Ishikawa (cell line): ENCODE measurements at regions not wholly inside any gene's neighbourhood (a gene's known extent, or its start where the extent isn't known, plus 50 kb on each side); places are given as distances from the start of the nearest gene placed in this dataset.

Experiments used
- CEBPB ChIP-seq: IDR thresholded peaks from 2 replicates; pipeline ENCODE4 v1.6.1; 2012
- CREB1 ChIP-seq: IDR thresholded peaks from 2 replicates; pipeline ENCODE4 v1.6.1; 2012; ENCODE audit warnings: low read depth
- EGR1 ChIP-seq: IDR thresholded peaks from 2 replicates; pipeline ENCODE4 v1.6.1; 2012
- EP300 ChIP-seq: IDR thresholded peaks from 2 replicates; pipeline ENCODE4 v1.6.1; 2012; ENCODE audit warnings: borderline replicate concordance
- FOXM1 ChIP-seq: IDR thresholded peaks from 2 replicates; pipeline ENCODE4 v1.6.1; 2012; ENCODE audit warnings: low read depth, borderline replicate concordance
- NFIC ChIP-seq: IDR thresholded peaks from 2 replicates; pipeline ENCODE4 v1.6.1; 2012
- RAD21 ChIP-seq: IDR thresholded peaks from 2 replicates; pipeline ENCODE4 v1.6.1; 2012; ENCODE audit warnings: low read depth
- TAF1 ChIP-seq: IDR thresholded peaks from 2 replicates; pipeline ENCODE4 v1.6.1; 2012; ENCODE audit warnings: low read depth, mild to moderate bottlenecking
- TCF12 ChIP-seq: IDR thresholded peaks from 2 replicates; pipeline ENCODE4 v1.6.1; 2012; ENCODE audit warnings: low read depth
- TEAD4 ChIP-seq: IDR thresholded peaks from 2 replicates; pipeline ENCODE4 v1.6.1; 2012
- YY1 ChIP-seq: IDR thresholded peaks from 2 replicates; pipeline ENCODE4 v1.6.1; 2012; ENCODE audit warnings: low read depth
- ZBTB7A ChIP-seq: IDR thresholded peaks from 2 replicates; pipeline ENCODE4 v1.6.1; 2012; ENCODE audit warnings: low read depth
- TF ChIP-seq, protein P1 (sequence below): IDR thresholded peaks from 2 replicates; pipeline ENCODE4 v1.6.1; 2012
- TF ChIP-seq, protein P2 (sequence below): IDR thresholded peaks from 2 replicates; pipeline ENCODE4 v1.6.1; 2012
- TF ChIP-seq, protein P3 (sequence below): IDR thresholded peaks from 2 replicates; pipeline ENCODE4 v1.6.1; 2012; ENCODE audit warnings: low read depth, mild to moderate bottlenecking

DNA sequence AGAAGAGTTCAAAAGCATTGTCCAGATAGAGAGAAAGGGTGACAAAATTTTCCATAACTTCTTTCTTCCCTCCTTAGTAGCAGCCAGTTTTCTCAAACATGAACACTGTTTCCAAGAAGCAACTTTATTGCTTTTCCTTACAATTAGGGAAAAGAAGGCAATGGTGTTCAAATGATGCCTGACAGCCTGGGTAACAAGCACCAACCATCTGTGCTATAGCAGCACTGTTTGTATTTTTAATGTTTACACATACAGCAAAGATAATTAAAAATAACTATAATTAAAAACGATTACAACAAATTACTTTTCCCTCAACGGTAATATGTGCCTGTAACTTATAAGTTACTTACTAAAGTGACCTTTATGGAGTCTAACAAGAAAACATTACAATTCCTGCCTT, 450.6 kb upstream of the LMO3 start:
- TF ChIP-seq CREB1 (no peak), CEBPB (no peak), FOXM1 (no peak), TEAD4 (no peak)
- TF ChIP-seq, protein P1, sequence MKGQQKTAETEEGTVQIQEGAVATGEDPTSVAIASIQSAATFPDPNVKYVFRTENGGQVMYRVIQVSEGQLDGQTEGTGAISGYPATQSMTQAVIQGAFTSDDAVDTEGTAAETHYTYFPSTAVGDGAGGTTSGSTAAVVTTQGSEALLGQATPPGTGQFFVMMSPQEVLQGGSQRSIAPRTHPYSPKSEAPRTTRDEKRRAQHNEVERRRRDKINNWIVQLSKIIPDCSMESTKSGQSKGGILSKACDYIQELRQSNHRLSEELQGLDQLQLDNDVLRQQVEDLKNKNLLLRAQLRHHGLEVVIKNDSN: no peak
- TF ChIP-seq, protein P2, sequence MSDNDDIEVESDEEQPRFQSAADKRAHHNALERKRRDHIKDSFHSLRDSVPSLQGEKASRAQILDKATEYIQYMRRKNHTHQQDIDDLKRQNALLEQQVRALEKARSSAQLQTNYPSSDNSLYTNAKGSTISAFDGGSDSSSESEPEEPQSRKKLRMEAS: no peak

GRCh38 chr12:17038923-17039322, 433.0 kb upstream of the LMO3 start:
- TF ChIP-seq TAF1 (no peak), FOXM1 (no peak), YY1 (no peak), EGR1 (no peak), CEBPB (no peak), EP300 (no peak), NFIC (no peak), CREB1 (no peak), RAD21 (no peak)
- TF ChIP-seq, protein P2: no peak
- TF ChIP-seq, protein P1: no peak

GRCh38 chr12:17035372-17035771, 429.4 kb upstream of the LMO3 start:
- TF ChIP-seq CEBPB: no peak
- TF ChIP-seq YY1: no peak
- TF ChIP-seq, protein P2: no peak
- no peak for TF ChIP-seq NFIC
- no peak for TF ChIP-seq TCF12
- no peak for TF ChIP-seq EP300

DNA sequence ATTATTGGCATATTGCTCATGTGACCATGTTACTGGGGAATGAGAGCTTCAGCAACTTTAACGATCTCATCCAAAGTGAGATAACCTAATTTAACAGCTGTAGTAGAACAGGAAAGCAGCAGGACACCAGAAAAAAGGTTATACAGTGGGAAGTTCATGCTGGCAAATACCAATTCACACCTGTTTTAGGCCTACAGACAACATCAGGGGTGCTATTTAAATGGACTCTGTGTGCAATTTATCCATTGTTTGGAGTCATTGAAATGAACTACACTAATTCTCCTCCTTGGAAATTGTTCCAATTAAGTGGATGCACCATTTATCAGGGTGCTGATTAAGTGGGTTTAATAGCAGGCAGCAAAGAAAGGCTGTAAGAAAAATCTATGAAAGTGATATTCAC, 424.4 kb upstream of the LMO3 start:
- TF ChIP-seq, protein P1: no peak
- TF ChIP-seq FOXM1 (peak; percentile 68; the same call in 1 of the 2 replicates), RAD21 (no peak), TCF12 (peak; percentile 90), EP300 (peak; percentile 62), EGR1 (no peak), CEBPB (peak; percentile 54), TAF1 (no peak), NFIC (peak; percentile 64), ZBTB7A (no peak), TEAD4 (peak; percentile 64)
- TF ChIP-seq, protein P3, sequence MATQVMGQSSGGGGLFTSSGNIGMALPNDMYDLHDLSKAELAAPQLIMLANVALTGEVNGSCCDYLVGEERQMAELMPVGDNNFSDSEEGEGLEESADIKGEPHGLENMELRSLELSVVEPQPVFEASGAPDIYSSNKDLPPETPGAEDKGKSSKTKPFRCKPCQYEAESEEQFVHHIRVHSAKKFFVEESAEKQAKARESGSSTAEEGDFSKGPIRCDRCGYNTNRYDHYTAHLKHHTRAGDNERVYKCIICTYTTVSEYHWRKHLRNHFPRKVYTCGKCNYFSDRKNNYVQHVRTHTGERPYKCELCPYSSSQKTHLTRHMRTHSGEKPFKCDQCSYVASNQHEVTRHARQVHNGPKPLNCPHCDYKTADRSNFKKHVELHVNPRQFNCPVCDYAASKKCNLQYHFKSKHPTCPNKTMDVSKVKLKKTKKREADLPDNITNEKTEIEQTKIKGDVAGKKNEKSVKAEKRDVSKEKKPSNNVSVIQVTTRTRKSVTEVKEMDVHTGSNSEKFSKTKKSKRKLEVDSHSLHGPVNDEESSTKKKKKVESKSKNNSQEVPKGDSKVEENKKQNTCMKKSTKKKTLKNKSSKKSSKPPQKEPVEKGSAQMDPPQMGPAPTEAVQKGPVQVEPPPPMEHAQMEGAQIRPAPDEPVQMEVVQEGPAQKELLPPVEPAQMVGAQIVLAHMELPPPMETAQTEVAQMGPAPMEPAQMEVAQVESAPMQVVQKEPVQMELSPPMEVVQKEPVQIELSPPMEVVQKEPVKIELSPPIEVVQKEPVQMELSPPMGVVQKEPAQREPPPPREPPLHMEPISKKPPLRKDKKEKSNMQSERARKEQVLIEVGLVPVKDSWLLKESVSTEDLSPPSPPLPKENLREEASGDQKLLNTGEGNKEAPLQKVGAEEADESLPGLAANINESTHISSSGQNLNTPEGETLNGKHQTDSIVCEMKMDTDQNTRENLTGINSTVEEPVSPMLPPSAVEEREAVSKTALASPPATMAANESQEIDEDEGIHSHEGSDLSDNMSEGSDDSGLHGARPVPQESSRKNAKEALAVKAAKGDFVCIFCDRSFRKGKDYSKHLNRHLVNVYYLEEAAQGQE: no peak
- TF ChIP-seq, protein P2: no peak

GRCh38 chr12:17028348-17028747, 422.4 kb upstream of the LMO3 start:
- TF ChIP-seq EGR1 (no peak), TCF12 (no peak), TAF1 (no peak), TEAD4 (no peak), ZBTB7A (no peak), NFIC (no peak), CREB1 (no peak), YY1 (no peak), CEBPB (no peak), RAD21 (no peak), EP300 (no peak), FOXM1 (no peak)
- TF ChIP-seq, protein P3: no peak
- TF ChIP-seq, protein P1: no peak
- TF ChIP-seq, protein P2: no peak
